B cell (primary cell): ENCODE measurements at regions not wholly inside any gene's neighbourhood (a gene's known extent, or its start where the extent isn't known, plus 50 kb on each side); places are given as distances from the start of the nearest gene placed in this dataset.

Experiments
- ATAC-seq: fragments of 200-7000 bp; cut with Tn5 transposase; one replicate; pipeline ENCODE4 v1.10.0; 2021; ENCODE audit warnings: low read depth, mild to moderate bottlenecking, moderate number of reproducible peaks, moderate library complexity
- CTCF ChIA-PET: fragments of 350-600 bp; sonication (Branson Sonifier 250); formaldehyde crosslinking; loops from one replicate; lab custom pipeline; 2021; ENCODE audit warnings: antibody characterized with exemption, inconsistent platforms; lab: Charles Lee
- POLR2A ChIA-PET: fragments of 350-600 bp; sonication (Branson Sonifier 250); formaldehyde crosslinking; loops from one replicate; lab custom pipeline; 2021; ENCODE audit warnings: antibody characterized with exemption; lab: Charles Lee
- DNase-seq: peaks from one replicate; pipeline ENCODE4 v3.0.0; 2013
- H2AFZ ChIP-seq: 2 replicates; pipeline ENCODE4 v1.6.1; 2012; ENCODE audit warnings: mild to moderate bottlenecking, low read depth, low read length; ENCODE audit not compliant: insufficient read depth, poor library complexity, severe bottlenecking
- H3K27ac ChIP-seq, 2 donors: 1 replicate in 1 of 2; 2 replicates in 1 of 2; pipeline ENCODE4 v1.5.1; 2012 to 2013; ENCODE audit warnings: low read length in 2 of 2, mild to moderate bottlenecking in 2 of 2, moderate library complexity in 1 of 2
- H3K27me3 ChIP-seq, 4 experiments: fragments of 200-600 bp in 1 of 4; sonication (generic) in 1 of 4; replicated peaks in 1 of 4; 1 replicate in 2 of 4; 2 replicates in 2 of 4; pipeline versions ENCODE4 v1.6.1 to v1.7.0; 2013 to 2016; ENCODE audit warnings: low read length in 3 of 4, mild to moderate bottlenecking in 2 of 4, mixed read lengths in 1 of 4, moderate library complexity in 1 of 4; ENCODE audit not compliant: insufficient read depth in 4 of 4, control insufficient read depth in 3 of 4; ENCODE audit errors: control extremely low read depth in 1 of 4
- H3K36me3 ChIP-seq, 2 experiments: replicated peaks in 1 of 2; 1 replicate in 1 of 2; 2 replicates in 1 of 2; pipeline versions ENCODE4 v1.6.1 to v1.7.1; 2013; ENCODE audit warnings: low read length in 1 of 2; ENCODE audit not compliant: insufficient read depth in 2 of 2, control insufficient read depth in 1 of 2; ENCODE audit errors: control extremely low read depth in 1 of 2, extremely low read depth in 1 of 2
- H3K4me1 ChIP-seq, 2 donors: fragments of 200-600 bp in 1 of 2; sonication (generic) in 1 of 2; 1 replicate in 1 of 2; 2 replicates in 1 of 2; pipeline versions ENCODE4 v1.5.1 to v1.6.1; 2013 to 2017; ENCODE audit warnings: low read length in 2 of 2; ENCODE audit not compliant: control insufficient read depth in 2 of 2, insufficient read depth in 2 of 2
- H3K4me2 ChIP-seq: replicated peaks from 2 replicates; pipeline ENCODE3; 2012; ENCODE audit warnings: mild to moderate bottlenecking, low read depth, low read length; ENCODE audit not compliant: poor library complexity, severe bottlenecking
- H3K4me3 ChIP-seq, 5 experiments: fragments of 200-600 bp in 1 of 5; sonication (generic) in 1 of 5; 1 replicate in 3 of 5; 2 replicates in 2 of 5; pipeline versions ENCODE4 v1.5.1 to v1.7.0; 2011 to 2016; ENCODE audit warnings: low read length in 4 of 5, mild to moderate bottlenecking in 4 of 5, low read depth in 2 of 5, control low read depth in 1 of 5, moderate library complexity in 1 of 5; ENCODE audit not compliant: insufficient read depth in 1 of 5; ENCODE audit errors: control extremely low read depth in 1 of 5, extremely low read depth in 1 of 5
- H3K79me2 ChIP-seq: fragments of 200-600 bp; sonication (generic); one replicate; pipeline ENCODE4 v1.6.0; 2016; ENCODE audit warnings: low read length; ENCODE audit not compliant: control insufficient read depth, insufficient read depth
- H3K9ac ChIP-seq: fragments of 200-600 bp; sonication (generic); 2 replicates; pipeline ENCODE4 v1.6.1; 2017; ENCODE audit warnings: mild to moderate bottlenecking, low read length, moderate library complexity
- H3K9me3 ChIP-seq, 3 donors: one replicate each; pipeline versions ENCODE4 v1.6.1 to v1.7.1; 2013; ENCODE audit warnings: low read length in 2 of 3; ENCODE audit not compliant: control insufficient read depth in 2 of 3, insufficient read depth in 1 of 3; ENCODE audit errors: control extremely low read depth in 1 of 3
- H4K20me1 ChIP-seq: 2 replicates; pipeline ENCODE4 v1.6.0; 2012; ENCODE audit warnings: mild to moderate bottlenecking, low read length; ENCODE audit not compliant: insufficient read depth, control insufficient read depth, poor library complexity, severe bottlenecking
- H3K27ac Mint-ChIP-seq: one replicate; pipeline ENCODE4 v1.8.0; 2021; ENCODE audit warnings: mixed read lengths
- H3K27me3 Mint-ChIP-seq: one replicate; pipeline ENCODE4 v1.8.0; 2021; ENCODE audit warnings: mixed read lengths
- H3K4me1 Mint-ChIP-seq: one replicate; pipeline ENCODE4 v1.8.0; 2021; ENCODE audit warnings: mixed read lengths
- H3K4me3 Mint-ChIP-seq: one replicate; pipeline ENCODE4 v1.8.0; 2021; ENCODE audit warnings: mixed read lengths
- H3K9me3 Mint-ChIP-seq: one replicate; pipeline ENCODE4 v1.8.0; 2022; ENCODE audit warnings: mixed read lengths; ENCODE audit not compliant: insufficient read depth
- CTCF ChIP-seq: fragments of 200-600 bp; IDR thresholded peaks from one replicate; pipeline ENCODE4 v1.8.0; 2022; ENCODE audit warnings: antibody characterized with exemption, mild to moderate bottlenecking
- EZH2 ChIP-seq: IDR thresholded peaks from 2 replicates; pipeline ENCODE4 v1.6.1; 2012; ENCODE audit warnings: borderline replicate concordance, low read depth, mild to moderate bottlenecking, moderate library complexity, low read length; ENCODE audit not compliant: insufficient read depth, poor library complexity, severe bottlenecking
- WGBS: methylation state at CpG from one replicate; pipeline ENCODE4 v1.1.5; 2013; ENCODE audit warnings: missing lambda C conversion rate; ENCODE audit not compliant: insufficient coverage; 5-methylcytosine and 5-hydroxymethylcytosine counted together
- intact Hi-C: fragments of 100-400 bp; cut with micrococcal nuclease; formaldehyde crosslinking; loops from one replicate; pipeline ENCODE4 v1.10.0; 2022

DNA sequence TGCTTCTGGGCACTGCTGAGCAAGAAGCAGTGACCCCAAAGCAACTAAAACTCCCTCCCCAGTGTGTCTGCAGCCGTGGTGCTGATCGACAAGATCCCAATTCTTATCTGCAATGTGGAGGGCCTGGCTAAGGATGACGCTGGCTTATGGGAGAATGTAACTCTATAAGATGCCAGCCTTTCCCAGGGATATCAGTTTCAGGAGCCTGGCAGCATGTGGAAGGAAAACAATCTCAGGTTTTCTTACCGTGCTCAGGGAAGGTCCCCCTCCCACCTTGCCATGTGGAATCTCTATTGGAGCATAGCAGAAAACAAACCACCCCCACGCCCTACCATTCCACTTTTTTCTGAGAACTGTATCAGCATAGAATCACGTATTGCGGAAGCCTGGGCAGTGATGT, 87.7 kb upstream of the PTPN3 start:
- no peak for TF ChIP-seq EZH2
- Histone ChIP-seq H3K9ac (no peak overlapping the region), H2AFZ (no peak overlapping the region), H3K9me3 (no peaks in the 10 kb centered on the region), H3K4me3 (no peak overlapping the region), H3K79me2 (no peaks in the 10 kb centered on the region), H4K20me1 (no peaks in the 10 kb centered on the region), H3K4me2 (no peak overlapping the region), H3K36me3 (no peaks in the 10 kb centered on the region), H3K27ac (no peak overlapping the region), H3K27me3 (peaks cover 0 to 7% (median 0%) of the 10 kb centered on the region in 4 experiments), H3K4me1 (no peaks in the 10 kb centered on the region)
- 93% methylated on average over 2 of the region's 7 CpGs for WGBS
- ChIA-PET CTCF (interaction anchor here (1.3 kb wide), 1 partner anchor 9 kb away, joined by 4 read pairs; no protein-coding TSS in a partner anchor), POLR2A (no interaction called here)
- H3K27ac Mint-ChIP-seq, result no peak overlapping the region
- ATAC-seq (no peak), DNase-seq (no peak)
- no peaks in the 10 kb centered on the region for H3K4me1 Mint-ChIP-seq
- intact Hi-C loops, result no loop called here
- H3K9me3 Mint-ChIP-seq, result peaks cover 3% of the 10 kb centered on the region
- no peak overlapping the region for H3K4me3 Mint-ChIP-seq
- H3K27me3 Mint-ChIP-seq, result peaks cover 18% of the 10 kb centered on the region

GRCh38 chr9:109586993-109587392, 88.9 kb upstream of the PTPN3 start:
- intact Hi-C loops, result no loop called here
- Histone ChIP-seq H3K9me3 (no peaks in the 10 kb centered on the region), H3K4me1 (no peaks in the 10 kb centered on the region), H3K4me2 (no peak overlapping the region), H3K27me3 (peaks cover 0 to 7% (median 0%) of the 10 kb centered on the region in 4 experiments), H3K79me2 (no peaks in the 10 kb centered on the region), H4K20me1 (no peaks in the 10 kb centered on the region), H3K9ac (no peak overlapping the region), H3K27ac (no peak overlapping the region), H3K4me3 (no peak overlapping the region), H3K36me3 (no peaks in the 10 kb centered on the region), H2AFZ (no peak overlapping the region)
- peaks cover 16% of the 10 kb centered on the region for H3K27me3 Mint-ChIP-seq
- no peak for TF ChIP-seq EZH2
- TF ChIP-seq CTCF, result no peak
- peaks cover 3% of the 10 kb centered on the region for H3K9me3 Mint-ChIP-seq
- no peak overlapping the region for H3K27ac Mint-ChIP-seq
- ChIA-PET POLR2A (no interaction called here), CTCF (no interaction called here)
- no peak for DNase-seq
- H3K4me3 Mint-ChIP-seq, result no peak overlapping the region
- no peak for ATAC-seq
- 100% methylated on average over 3 of the region's 4 CpGs for WGBS
- H3K4me1 Mint-ChIP-seq, result no peaks in the 10 kb centered on the region
